ENCODE measurements at regions not wholly inside any gene's neighbourhood (a gene's known extent, or its start where the extent isn't known, plus 50 kb on each side); places are given as distances from the start of the nearest gene placed in this dataset.

- TF ChIP-seq, protein P1, sequence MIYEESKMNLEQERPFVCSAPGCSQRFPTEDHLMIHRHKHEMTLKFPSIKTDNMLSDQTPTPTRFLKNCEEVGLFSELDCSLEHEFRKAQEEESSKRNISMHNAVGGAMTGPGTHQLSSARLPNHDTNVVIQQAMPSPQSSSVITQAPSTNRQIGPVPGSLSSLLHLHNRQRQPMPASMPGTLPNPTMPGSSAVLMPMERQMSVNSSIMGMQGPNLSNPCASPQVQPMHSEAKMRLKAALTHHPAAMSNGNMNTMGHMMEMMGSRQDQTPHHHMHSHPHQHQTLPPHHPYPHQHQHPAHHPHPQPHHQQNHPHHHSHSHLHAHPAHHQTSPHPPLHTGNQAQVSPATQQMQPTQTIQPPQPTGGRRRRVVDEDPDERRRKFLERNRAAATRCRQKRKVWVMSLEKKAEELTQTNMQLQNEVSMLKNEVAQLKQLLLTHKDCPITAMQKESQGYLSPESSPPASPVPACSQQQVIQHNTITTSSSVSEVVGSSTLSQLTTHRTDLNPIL (CRISPR knock-in tag; IDR thresholded peaks at IDR 0.05; ENCODE audit: low read depth): no peak
- TF ChIP-seq ZNF70 (CRISPR knock-in tag; IDR thresholded peaks at IDR 0.05) (no peak), ARNTL (CRISPR knock-in tag; IDR thresholded peaks at IDR 0.05; ENCODE audit: borderline replicate concordance, low read depth) (no peak), PATZ1 (CRISPR knock-in tag; IDR thresholded peaks at IDR 0.05; ENCODE audit: borderline replicate concordance) (no peak), OSR1 (CRISPR knock-in tag; IDR thresholded peaks at IDR 0.05) (no peak), TOX (CRISPR knock-in tag; IDR thresholded peaks at IDR 0.05; ENCODE audit: borderline replicate concordance) (no peak), ZC3H10 (CRISPR knock-in tag; IDR thresholded peaks at IDR 0.05) (no peak), ZNF565 (CRISPR knock-in tag; conservative IDR thresholded peaks at IDR 0.05; ENCODE audit: low read depth) (no peak), ZFP30 (CRISPR knock-in tag; IDR thresholded peaks at IDR 0.05) (no peak), CSDC2 (CRISPR knock-in tag; IDR thresholded peaks at IDR 0.05) (no peak), TCF4 (CRISPR knock-in tag; IDR thresholded peaks at IDR 0.05; ENCODE audit: borderline replicate concordance) (no peak)
Measured at GRCh38 chr14:29085546-29085945, 319.0 kb downstream of the FOXG1 start.
